ENCODE measurements at regions not wholly inside any gene's neighbourhood (a gene's known extent, or its start where the extent isn't known, plus 50 kb on each side); places are given as distances from the start of the nearest gene placed in this dataset.

DNA sequence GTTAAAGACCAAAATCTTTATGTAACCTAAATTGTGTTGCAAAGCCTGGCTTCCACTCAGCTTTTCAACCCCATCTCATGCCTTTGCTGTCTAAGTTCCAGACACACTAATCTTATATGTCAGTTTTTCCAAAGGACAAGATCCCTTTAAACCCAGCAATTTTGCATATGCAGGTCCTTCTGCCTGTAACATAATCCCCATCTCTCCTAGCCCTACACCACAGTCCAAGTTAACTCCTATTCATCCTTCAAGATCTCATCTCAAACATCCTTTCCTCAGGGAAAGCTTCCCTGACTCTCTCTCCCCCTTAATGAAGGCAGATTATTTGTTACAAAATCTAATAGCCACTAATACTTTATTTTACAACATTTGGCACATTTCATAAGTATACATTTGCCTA, 366.3 kb downstream of the PLPP3 start:
- TF ChIP-seq, protein P1, sequence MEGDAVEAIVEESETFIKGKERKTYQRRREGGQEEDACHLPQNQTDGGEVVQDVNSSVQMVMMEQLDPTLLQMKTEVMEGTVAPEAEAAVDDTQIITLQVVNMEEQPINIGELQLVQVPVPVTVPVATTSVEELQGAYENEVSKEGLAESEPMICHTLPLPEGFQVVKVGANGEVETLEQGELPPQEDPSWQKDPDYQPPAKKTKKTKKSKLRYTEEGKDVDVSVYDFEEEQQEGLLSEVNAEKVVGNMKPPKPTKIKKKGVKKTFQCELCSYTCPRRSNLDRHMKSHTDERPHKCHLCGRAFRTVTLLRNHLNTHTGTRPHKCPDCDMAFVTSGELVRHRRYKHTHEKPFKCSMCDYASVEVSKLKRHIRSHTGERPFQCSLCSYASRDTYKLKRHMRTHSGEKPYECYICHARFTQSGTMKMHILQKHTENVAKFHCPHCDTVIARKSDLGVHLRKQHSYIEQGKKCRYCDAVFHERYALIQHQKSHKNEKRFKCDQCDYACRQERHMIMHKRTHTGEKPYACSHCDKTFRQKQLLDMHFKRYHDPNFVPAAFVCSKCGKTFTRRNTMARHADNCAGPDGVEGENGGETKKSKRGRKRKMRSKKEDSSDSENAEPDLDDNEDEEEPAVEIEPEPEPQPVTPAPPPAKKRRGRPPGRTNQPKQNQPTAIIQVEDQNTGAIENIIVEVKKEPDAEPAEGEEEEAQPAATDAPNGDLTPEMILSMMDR (conservative IDR thresholded peaks at IDR 0.05 in 1 of 2, IDR thresholded peaks at IDR 0.05 in 1 of 2; ENCODE audit: low read depth in 1 of 2, low read length in 2 of 2), result no peak
- no peak for TF ChIP-seq EZH2 (IDR thresholded peaks at IDR 0.05; ENCODE audit: low read length, missing control alignments)
